ENCODE measurements at regions not wholly inside any gene's neighbourhood (a gene's known extent, or its start where the extent isn't known, plus 50 kb on each side); places are given as distances from the start of the nearest gene placed in this dataset.
"Not testable (repeated sequence)": the region's sequence is repeated elsewhere in the genome, so short reads cannot be mapped to it uniquely, and the experiment has no call there.

- no peak for DNase-seq
These were observed 77.6 kb downstream of the RIN2 start for GRCh38 chr20:19835533-19836222.

- no peak for DNase-seq
These were observed 80.4 kb downstream of the RIN2 start for GRCh38 chr20:19838468-19838867.

DNA sequence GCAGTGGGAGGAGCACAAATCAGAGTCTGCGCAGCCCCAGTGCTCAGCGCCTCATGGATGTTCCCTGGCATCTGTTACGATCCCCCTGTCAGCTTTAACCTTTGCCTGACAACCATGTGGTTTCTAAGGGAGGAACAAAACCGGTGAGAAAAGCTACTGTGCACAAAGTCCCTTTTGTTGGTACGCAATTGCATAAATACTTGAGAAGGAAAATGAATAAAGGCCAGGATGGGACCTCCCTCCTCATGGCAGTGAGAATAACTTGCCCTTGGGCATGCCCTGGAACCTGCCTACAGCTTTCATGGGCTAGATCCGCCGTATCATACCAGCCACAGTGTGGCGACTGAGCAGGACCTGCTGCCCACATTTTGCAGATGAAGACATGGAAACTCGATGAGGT, 81.0 kb downstream of the RIN2 start:
- DNase-seq = no peak

- DNase-seq = no peak
These were observed 82.2 kb downstream of the RIN2 start for GRCh38 chr20:19840111-19840710.

GRCh38 chr20:19841740-19842139, 83.7 kb downstream of the RIN2 start:
- DNase-seq = no peak

- DNase-seq = not testable (repeated sequence)
These were observed 86.8 kb downstream of the RIN2 start for GRCh38 chr20:19844850-19845249.

DNA sequence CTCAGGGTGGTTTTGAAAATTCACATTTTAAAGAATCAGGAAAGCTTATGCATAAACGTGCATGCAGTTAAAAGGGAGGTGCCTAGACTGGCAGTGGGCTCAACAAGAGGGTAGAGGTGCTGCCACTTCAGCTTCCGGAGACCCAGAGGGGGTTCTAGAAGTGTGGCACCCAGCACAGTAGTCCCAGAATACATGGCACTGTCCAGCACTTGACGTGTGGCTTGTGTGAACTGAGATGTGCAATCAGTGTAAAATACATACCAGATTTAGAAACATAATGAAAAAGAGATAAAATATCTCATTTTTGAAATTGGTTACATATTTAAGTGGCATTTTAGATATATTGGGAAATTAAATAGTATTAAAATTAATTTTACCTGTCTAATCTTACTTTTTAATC, 89.3 kb downstream of the RIN2 start:
- no peak for DNase-seq

DNA sequence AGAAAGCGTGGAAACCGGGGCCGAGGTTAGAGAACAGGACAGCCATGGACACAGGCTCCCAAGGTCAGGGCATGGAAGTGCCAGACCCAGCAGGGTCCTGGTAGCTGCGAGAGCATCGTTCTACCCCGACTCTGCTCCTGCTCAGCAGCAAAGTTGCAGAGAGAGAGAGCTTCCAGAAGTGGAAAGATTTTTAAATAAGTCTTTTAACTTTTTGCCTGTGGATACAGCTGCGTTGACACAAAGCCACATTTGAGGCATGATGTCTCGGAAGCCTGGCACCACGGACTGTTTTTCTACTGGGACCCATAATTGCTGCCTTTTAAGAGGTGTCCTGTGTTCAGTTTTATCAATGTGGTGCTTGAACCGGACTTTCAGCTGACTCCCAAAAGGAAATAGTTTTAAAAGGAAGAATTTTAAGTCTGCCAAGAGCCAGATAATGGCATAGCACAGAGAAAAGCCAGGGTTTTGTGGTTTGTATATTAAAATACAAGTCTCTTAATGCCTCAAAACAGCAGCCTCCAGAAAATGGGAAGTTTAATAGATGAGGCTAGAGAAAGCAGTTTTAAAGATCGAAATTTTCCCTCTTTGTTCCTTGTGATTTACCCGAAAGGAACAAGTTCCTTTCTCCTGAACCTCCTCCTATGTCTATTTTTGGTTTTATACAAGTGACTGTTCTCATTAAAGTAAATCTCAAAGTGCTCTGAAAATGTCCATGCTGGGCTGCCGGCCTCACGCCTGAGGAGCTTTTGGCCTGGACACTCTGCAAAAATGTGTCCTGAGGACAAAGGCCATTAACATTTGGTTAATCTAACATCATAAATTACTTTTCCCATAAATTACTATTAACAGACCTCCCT, 91.5 kb downstream of the RIN2 start:
- DNase-seq = no peak

DNA sequence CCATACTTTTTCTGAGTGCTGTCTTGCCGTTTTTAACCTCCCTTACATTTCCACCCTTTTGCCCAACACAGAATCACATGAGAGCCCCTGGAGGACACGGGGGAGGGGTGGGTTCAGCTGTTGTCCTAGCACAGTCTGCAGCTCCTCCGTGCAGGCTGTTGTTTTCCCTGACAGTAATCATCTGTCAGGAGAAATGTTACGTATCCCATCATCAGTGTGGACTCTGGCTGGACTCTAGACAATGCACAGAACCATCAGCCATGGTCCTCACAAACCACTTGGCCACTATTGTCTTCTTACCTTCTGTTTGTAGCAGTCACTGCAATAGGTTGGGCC, 92.1 kb downstream of the RIN2 start:
- DNase-seq = no peak

GRCh38 chr20:19851861-19852260, 93.8 kb downstream of the RIN2 start:
- no peak for DNase-seq

- DNase-seq = no peak
These were observed 97.4 kb downstream of the RIN2 start for GRCh38 chr20:19855416-19855815.

GRCh38 chr20:19858466-19859371, 100.7 kb downstream of the RIN2 start:
- DNase-seq = no peak

- DNase-seq = no peak
These were observed 101.4 kb downstream of the RIN2 start for GRCh38 chr20:19859444-19859843.

GRCh38 chr20:19860737-19861136, 102.7 kb downstream of the RIN2 start:
- DNase-seq = no peak

- no peak for DNase-seq
These were observed 103.2 kb downstream of the RIN2 start for GRCh38 chr20:19861147-19861759.

GRCh38 chr20:19864130-19864529, 106.1 kb downstream of the RIN2 start:
- DNase-seq = no peak

- DNase-seq = no peak
These were observed 108.0 kb downstream of the RIN2 start for GRCh38 chr20:19866070-19866469.

DNA sequence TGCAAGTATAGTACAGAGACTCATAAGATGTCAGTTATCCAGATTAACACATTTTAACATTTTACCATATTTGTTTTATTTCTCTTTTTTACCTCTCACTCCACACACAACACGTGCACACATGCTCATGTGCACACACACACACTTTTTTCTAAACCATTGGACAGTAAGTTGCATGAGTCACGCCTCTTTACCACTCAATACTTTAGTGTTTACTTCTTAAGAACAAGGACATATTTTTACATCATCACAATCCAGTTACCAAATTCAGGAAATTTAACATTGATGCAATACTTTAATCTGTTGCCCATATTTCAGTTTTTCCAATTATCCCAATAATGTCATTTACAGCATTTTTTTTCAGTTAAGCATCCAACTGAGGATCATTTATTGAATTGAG, 109.0 kb downstream of the RIN2 start:
- no peak for DNase-seq

DNA sequence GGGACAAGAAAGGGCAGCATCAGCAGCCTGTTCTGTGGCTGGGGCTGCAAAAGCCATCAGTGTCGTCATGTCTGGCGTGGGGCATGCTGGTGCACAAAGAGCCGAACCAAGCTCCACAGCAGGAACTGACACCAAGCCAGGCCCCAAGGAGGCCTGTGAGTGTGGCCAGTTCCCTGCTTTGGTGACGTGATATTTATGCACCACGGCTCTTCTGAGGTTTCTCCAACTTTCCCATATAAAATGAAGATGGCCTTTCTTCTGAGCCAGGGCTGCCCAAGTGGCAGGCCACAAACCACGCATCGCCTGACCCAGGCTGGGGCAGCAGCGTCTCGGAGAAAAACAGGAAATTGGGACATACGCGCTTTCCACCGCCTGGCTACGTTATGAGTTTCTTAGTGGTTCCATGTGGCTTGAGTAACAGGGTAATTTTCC, 109.9 kb downstream of the RIN2 start:
- DNase-seq = no peak

- no peak for DNase-seq
These were observed 110.4 kb downstream of the RIN2 start for GRCh38 chr20:19868441-19868840.

GRCh38 chr20:19872001-19872400, 113.9 kb downstream of the RIN2 start:
- no peak for DNase-seq

DNA sequence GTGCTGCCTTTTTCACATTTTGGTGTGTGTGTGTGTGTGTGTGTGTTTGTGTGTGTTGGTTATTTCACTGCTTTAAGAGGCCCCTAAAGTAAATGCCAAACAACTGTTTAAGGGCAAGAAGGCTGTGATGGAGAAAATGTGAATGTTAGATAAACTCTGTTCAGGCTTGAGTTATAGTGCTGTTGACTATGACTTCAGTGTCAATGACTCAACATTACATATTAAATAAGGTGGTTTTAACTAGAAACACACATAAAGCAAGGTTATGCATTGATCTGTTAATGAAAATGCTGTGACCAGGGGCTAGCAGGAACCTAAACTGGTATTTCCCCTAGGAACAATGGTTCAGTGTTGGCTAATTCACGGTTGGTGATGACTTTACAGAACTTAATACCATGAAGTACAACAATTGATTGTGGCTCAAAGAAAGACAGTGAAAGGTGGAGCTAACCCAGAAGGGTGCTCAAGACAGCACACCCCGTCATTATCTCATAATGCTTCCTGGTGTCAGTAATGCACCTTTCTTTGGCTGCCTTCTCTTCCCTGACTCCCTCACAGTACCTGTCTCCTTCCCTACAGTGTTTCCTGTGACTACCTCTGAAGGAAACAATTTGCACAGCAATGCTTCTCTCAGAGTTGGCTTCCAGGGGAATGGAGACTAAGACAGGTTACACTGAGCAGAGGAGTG, 116.1 kb downstream of the RIN2 start:
- no peak for DNase-seq
